Endothelial cell of umbilical vein (primary cell): ENCODE measurements at regions not wholly inside any gene's neighbourhood (a gene's known extent, or its start where the extent isn't known, plus 50 kb on each side); places are given as distances from the start of the nearest gene placed in this dataset.

Source experiments
- EZH2 ChIP-seq: IDR thresholded peaks from 2 replicates; pipeline ENCODE4 v1.6.1; 2012; ENCODE audit warnings: borderline replicate concordance, low read depth, mild to moderate bottlenecking, moderate library complexity, low read length, inconsistent platforms; ENCODE audit not compliant: severe bottlenecking
- FOS ChIP-seq: IDR thresholded peaks from 2 replicates; pipeline ENCODE4 v1.6.1; 2011; ENCODE audit warnings: mild to moderate bottlenecking, low read length, moderate library complexity, borderline replicate concordance; ENCODE audit not compliant: insufficient read depth
- GATA2 ChIP-seq: IDR thresholded peaks from 2 replicates; pipeline ENCODE4 v1.7.0; 2011; ENCODE audit warnings: low read depth, mild to moderate bottlenecking, moderate library complexity, mixed read lengths, low read length; ENCODE audit not compliant: insufficient read length, insufficient read depth
- JUN ChIP-seq: IDR thresholded peaks from 2 replicates; pipeline ENCODE4 v1.6.1; 2011; ENCODE audit warnings: borderline replicate concordance, low read depth; ENCODE audit not compliant: insufficient read length, insufficient read depth
- MAX ChIP-seq: IDR thresholded peaks from 2 replicates; pipeline ENCODE4 v1.6.1; 2011; ENCODE audit not compliant: insufficient read depth, insufficient read length
- MYC ChIP-seq: IDR thresholded peaks from one replicate; pipeline ENCODE4 v1.6.1; 2011; ENCODE audit warnings: mild to moderate bottlenecking, low read depth, low read length
- POLR2A ChIP-seq: IDR thresholded peaks from 2 replicates; pipeline ENCODE4 v1.6.1; 2012; ENCODE audit warnings: low read depth, mild to moderate bottlenecking, control low read depth, low read length
- POLR2AphosphoS5 ChIP-seq: IDR thresholded peaks from 2 replicates; pipeline ENCODE4 v1.6.1; 2012; ENCODE audit warnings: low read depth, mild to moderate bottlenecking, control low read depth, low read length, moderate library complexity; ENCODE audit not compliant: insufficient read depth
- TF ChIP-seq, protein P1 (sequence below), 2 donors: IDR thresholded peaks; 1 replicate in 1 of 2; 2 replicates in 1 of 2; pipeline ENCODE4 v1.5.1; 2011; ENCODE audit warnings: low read length in 2 of 2, mild to moderate bottlenecking in 2 of 2, moderate library complexity in 2 of 2, control low read depth in 1 of 2, inconsistent platforms in 1 of 2, low read depth in 1 of 2; ENCODE audit not compliant: insufficient read depth in 1 of 2; ENCODE audit errors: extremely low read depth in 1 of 2

- TF ChIP-seq POLR2A (no peak), EZH2 (no peak), MAX (no peak), POLR2AphosphoS5 (no peak), JUN (no peak), GATA2 (no peak), MYC (no peak), FOS (no peak)
- TF ChIP-seq, protein P1, sequence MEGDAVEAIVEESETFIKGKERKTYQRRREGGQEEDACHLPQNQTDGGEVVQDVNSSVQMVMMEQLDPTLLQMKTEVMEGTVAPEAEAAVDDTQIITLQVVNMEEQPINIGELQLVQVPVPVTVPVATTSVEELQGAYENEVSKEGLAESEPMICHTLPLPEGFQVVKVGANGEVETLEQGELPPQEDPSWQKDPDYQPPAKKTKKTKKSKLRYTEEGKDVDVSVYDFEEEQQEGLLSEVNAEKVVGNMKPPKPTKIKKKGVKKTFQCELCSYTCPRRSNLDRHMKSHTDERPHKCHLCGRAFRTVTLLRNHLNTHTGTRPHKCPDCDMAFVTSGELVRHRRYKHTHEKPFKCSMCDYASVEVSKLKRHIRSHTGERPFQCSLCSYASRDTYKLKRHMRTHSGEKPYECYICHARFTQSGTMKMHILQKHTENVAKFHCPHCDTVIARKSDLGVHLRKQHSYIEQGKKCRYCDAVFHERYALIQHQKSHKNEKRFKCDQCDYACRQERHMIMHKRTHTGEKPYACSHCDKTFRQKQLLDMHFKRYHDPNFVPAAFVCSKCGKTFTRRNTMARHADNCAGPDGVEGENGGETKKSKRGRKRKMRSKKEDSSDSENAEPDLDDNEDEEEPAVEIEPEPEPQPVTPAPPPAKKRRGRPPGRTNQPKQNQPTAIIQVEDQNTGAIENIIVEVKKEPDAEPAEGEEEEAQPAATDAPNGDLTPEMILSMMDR (IDR thresholded peaks at IDR 0.05; ENCODE audit: extremely low read depth in 1 of 2, insufficient read depth in 1 of 2, low read depth in 1 of 2, low read length in 2 of 2), result no peak
Observed at GRCh38 chr2:6475155-6475940, 390.4 kb downstream of the CMPK2 start.
